ENCODE measurements at regions not wholly inside any gene's neighbourhood (a gene's known extent, or its start where the extent isn't known, plus 50 kb on each side); places are given as distances from the start of the nearest gene placed in this dataset.

GRCh38 chr2:6103372-6103771 lies 411.2 kb downstream of the SOX11 start:
- TF ChIP-seq SIN3A (IDR thresholded peaks at IDR 0.05; ENCODE audit: borderline replicate concordance, insufficient read depth, low read depth, low read length) (no peak), POLR2AphosphoS5 (IDR thresholded peaks at IDR 0.05; ENCODE audit: low read depth, low read length) (no peak)
